Spleen (tissue), 7 donors: ENCODE measurements at regions not wholly inside any gene's neighbourhood (a gene's known extent, or its start where the extent isn't known, plus 50 kb on each side); places are given as distances from the start of the nearest gene placed in this dataset.

Experiments used
- POLR2AphosphoS5 ChIP-seq, 3 donors: sonication (generic); formaldehyde crosslinking; IDR thresholded peaks; one replicate each; pipeline ENCODE4 v1.5.1; 2017; ENCODE audit warnings: antibody characterized with exemption in 3 of 3
- TF ChIP-seq, protein P1 (sequence below), 11 experiments: fragments of 200-600 bp in 7 of 11; fragments of 450-650 bp in 4 of 11; sonication (generic) in 4 of 11; IDR thresholded peaks in 8 of 11; conservative IDR thresholded peaks in 3 of 11; 1 replicate in 7 of 11; 2 replicates in 4 of 11; pipeline versions ENCODE4 v1.4.0 to v1.8.0; 2016 to 2021; ENCODE audit warnings: antibody characterized with exemption in 11 of 11, inconsistent platforms in 4 of 11, mild to moderate bottlenecking in 1 of 11
- donor health status: DM: no; HTN: no; CAD: no; lungs with moderate emphysema.
- donor health status: DM: no; HTN: no; CAD: no.
- donor health status: DM: no; HTN: no; CAD: no.

- TF ChIP-seq, protein P1, sequence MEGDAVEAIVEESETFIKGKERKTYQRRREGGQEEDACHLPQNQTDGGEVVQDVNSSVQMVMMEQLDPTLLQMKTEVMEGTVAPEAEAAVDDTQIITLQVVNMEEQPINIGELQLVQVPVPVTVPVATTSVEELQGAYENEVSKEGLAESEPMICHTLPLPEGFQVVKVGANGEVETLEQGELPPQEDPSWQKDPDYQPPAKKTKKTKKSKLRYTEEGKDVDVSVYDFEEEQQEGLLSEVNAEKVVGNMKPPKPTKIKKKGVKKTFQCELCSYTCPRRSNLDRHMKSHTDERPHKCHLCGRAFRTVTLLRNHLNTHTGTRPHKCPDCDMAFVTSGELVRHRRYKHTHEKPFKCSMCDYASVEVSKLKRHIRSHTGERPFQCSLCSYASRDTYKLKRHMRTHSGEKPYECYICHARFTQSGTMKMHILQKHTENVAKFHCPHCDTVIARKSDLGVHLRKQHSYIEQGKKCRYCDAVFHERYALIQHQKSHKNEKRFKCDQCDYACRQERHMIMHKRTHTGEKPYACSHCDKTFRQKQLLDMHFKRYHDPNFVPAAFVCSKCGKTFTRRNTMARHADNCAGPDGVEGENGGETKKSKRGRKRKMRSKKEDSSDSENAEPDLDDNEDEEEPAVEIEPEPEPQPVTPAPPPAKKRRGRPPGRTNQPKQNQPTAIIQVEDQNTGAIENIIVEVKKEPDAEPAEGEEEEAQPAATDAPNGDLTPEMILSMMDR (IDR thresholded peaks at IDR 0.05 in 8 of 11, conservative IDR thresholded peaks at IDR 0.05 in 3 of 11), result no peak
- TF ChIP-seq POLR2AphosphoS5 (IDR thresholded peaks at IDR 0.05), result no peak
Measured at GRCh38 chr6:144715344-144715743, 430.2 kb downstream of the UTRN start.
